Liver (tissue), 8 donors: ENCODE measurements at regions not wholly inside any gene's neighbourhood (a gene's known extent, or its start where the extent isn't known, plus 50 kb on each side); places are given as distances from the start of the nearest gene placed in this dataset.

Experiments used
- DNase-seq: peaks from one replicate; pipeline ENCODE4 v3.0.0-alpha.2; 2017; ENCODE audit warnings: low spot score
- H3K27ac ChIP-seq, 2 donors: one replicate each; pipeline ENCODE4 v1.7.0; 2013; ENCODE audit warnings: inconsistent platforms in 2 of 2, low read length in 2 of 2, control low read depth in 1 of 2, low read depth in 1 of 2, mild to moderate bottlenecking in 1 of 2
- H3K27me3 ChIP-seq, 4 donors: one replicate each; pipeline versions ENCODE4 v1.6.1 to v1.7.0; 2013; ENCODE audit warnings: low read length in 3 of 4, inconsistent platforms in 1 of 4, mild to moderate bottlenecking in 1 of 4, moderate library complexity in 1 of 4; ENCODE audit not compliant: control insufficient read depth in 4 of 4, insufficient read depth in 4 of 4
- H3K36me3 ChIP-seq, 4 donors: one replicate each; pipeline versions ENCODE4 v1.6.1 to v1.7.0; 2013; ENCODE audit warnings: low read length in 3 of 4, mild to moderate bottlenecking in 3 of 4, low read depth in 1 of 4, moderate library complexity in 1 of 4; ENCODE audit not compliant: control insufficient read depth in 4 of 4, insufficient read depth in 3 of 4
- H3K4me1 ChIP-seq, 4 donors: one replicate each; pipeline versions ENCODE4 v1.6.1 to v1.7.0; 2013; ENCODE audit warnings: low read length in 3 of 4, mild to moderate bottlenecking in 3 of 4, moderate library complexity in 1 of 4; ENCODE audit not compliant: control insufficient read depth in 4 of 4, insufficient read depth in 4 of 4
- H3K4me3 ChIP-seq, 3 donors: one replicate each; pipeline versions ENCODE4 v1.6.1 to v1.7.0; 2013; ENCODE audit warnings: low read length in 3 of 3, control low read depth in 1 of 3, low read depth in 1 of 3, mild to moderate bottlenecking in 1 of 3
- H3K9ac ChIP-seq, 2 donors: one replicate each; pipeline ENCODE4 v1.7.0; 2013; ENCODE audit warnings: low read length in 2 of 2, mild to moderate bottlenecking in 2 of 2, moderate library complexity in 2 of 2, control low read depth in 1 of 2, low read depth in 1 of 2
- H3K9me3 ChIP-seq, 4 donors: one replicate each; pipeline versions ENCODE4 v1.6.1 to v1.7.0; 2013; ENCODE audit warnings: low read length in 3 of 4; ENCODE audit not compliant: control insufficient read depth in 4 of 4
- EGR1 ChIP-seq, 2 donors: IDR thresholded peaks; 2 replicates each; pipeline ENCODE4 v1.6.1; 2016 to 2018; ENCODE audit warnings: antibody characterized with exemption in 2 of 2, low read depth in 2 of 2
- FOXA1 ChIP-seq: IDR thresholded peaks from 2 replicates; pipeline ENCODE4 v1.6.1; 2016; ENCODE audit warnings: antibody characterized with exemption
- FOXA2 ChIP-seq: IDR thresholded peaks from 2 replicates; pipeline ENCODE4 v1.6.1; 2016; ENCODE audit warnings: antibody characterized with exemption
- GABPA ChIP-seq, 2 donors: IDR thresholded peaks in 1 of 2; conservative IDR thresholded peaks in 1 of 2; 2 replicates each; pipeline ENCODE4 v1.6.1; 2016; ENCODE audit warnings: antibody characterized with exemption in 2 of 2, mild to moderate bottlenecking in 1 of 2, moderate library complexity in 1 of 2
- HNF4A ChIP-seq, 2 donors: conservative IDR thresholded peaks; 2 replicates each; pipeline ENCODE4 v1.6.1; 2016; ENCODE audit warnings: antibody characterized with exemption in 2 of 2, mild to moderate bottlenecking in 2 of 2
- HNF4G ChIP-seq: IDR thresholded peaks from 2 replicates; pipeline ENCODE4 v1.6.1; 2016; ENCODE audit warnings: antibody characterized with exemption
- JUND ChIP-seq, 2 donors: IDR thresholded peaks; 2 replicates each; pipeline ENCODE4 v1.6.1; 2016; ENCODE audit warnings: antibody characterized with exemption in 2 of 2
- NR2F2 ChIP-seq: IDR thresholded peaks from 2 replicates; pipeline ENCODE4 v1.6.1; 2016; ENCODE audit warnings: antibody characterized with exemption
- RAD21 ChIP-seq, 2 donors: IDR thresholded peaks; 2 replicates each; pipeline ENCODE4 v1.6.1; 2016; ENCODE audit warnings: antibody characterized with exemption in 2 of 2, mild to moderate bottlenecking in 2 of 2
- RXRA ChIP-seq, 2 donors: IDR thresholded peaks; 2 replicates each; pipeline ENCODE4 v1.6.1; 2017 to 2018; ENCODE audit warnings: antibody characterized with exemption in 2 of 2, mild to moderate bottlenecking in 1 of 2
- SP1 ChIP-seq: IDR thresholded peaks from 2 replicates; pipeline ENCODE4 v1.6.1; 2018; ENCODE audit warnings: antibody characterized with exemption, mild to moderate bottlenecking
- TAF1 ChIP-seq: conservative IDR thresholded peaks from 2 replicates; pipeline ENCODE4 v1.6.1; 2016; ENCODE audit warnings: antibody characterized with exemption, mild to moderate bottlenecking
- YY1 ChIP-seq: IDR thresholded peaks from 2 replicates; pipeline ENCODE4 v1.6.1; 2016; ENCODE audit warnings: antibody characterized with exemption, mild to moderate bottlenecking
- WGBS: extraction: QIAGEN DNeasy Blood & Tissue Kit; methylation state at CpG from one replicate; pipeline ENCODE4 v1.1.7; 2013; 5-methylcytosine and 5-hydroxymethylcytosine counted together
- TF ChIP-seq, protein P1 (sequence below): IDR thresholded peaks from 2 replicates; pipeline ENCODE4 v1.6.1; 2016; ENCODE audit warnings: antibody characterized with exemption, mild to moderate bottlenecking
- TF ChIP-seq, protein P2 (sequence below): IDR thresholded peaks from 2 replicates; pipeline ENCODE4 v1.6.1; 2016; ENCODE audit warnings: antibody characterized with exemption
- TF ChIP-seq, protein P3 (sequence below): IDR thresholded peaks from 2 replicates; pipeline ENCODE4 v1.6.1; 2016; ENCODE audit warnings: antibody characterized with exemption
- TF ChIP-seq, protein P4 (sequence below): fragments of 150-350 bp; IDR thresholded peaks from 2 replicates; pipeline ENCODE4 v1.5.1; 2017; ENCODE audit warnings: improper control_type of control experiment, low read depth, low read length; ENCODE audit not compliant: missing input control
- donor health status: healthy.
- donor health status: healthy.
- donor health status: healthy.
- donor health status: healthy.
- donor health status: healthy.

DNA sequence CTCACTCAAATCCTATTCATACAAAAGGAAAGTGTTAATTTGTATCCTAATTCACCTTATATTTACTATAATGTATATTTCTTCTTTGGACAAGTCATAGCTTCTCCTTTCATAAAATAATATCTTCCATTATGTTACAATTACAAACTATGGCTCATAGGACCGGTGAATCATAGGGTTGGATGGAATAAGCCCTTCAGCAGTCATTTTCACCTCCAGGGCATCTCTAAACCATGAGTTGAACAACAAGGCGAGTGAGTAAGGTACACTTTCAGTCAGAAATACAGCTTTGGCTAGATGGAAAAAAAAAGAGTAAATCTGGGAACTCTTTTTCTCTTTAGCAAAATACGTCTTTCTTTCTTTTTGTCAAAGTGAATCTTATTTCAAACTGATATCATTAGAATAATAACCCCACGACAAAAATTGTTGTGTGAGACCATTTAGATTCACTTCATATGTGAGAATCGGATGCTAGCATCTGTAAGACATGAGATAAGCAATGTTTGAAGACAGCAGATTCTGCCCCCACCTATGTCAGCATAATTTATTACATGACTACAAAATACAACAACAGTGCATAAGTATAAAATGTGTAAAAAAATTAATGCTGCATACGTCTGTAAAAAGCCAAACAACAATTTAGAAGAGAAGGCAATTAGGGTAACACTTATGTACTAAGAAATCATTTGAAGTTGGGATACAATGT is 184.4 kb upstream of the SLC38A2 start:
- no peak for TF ChIP-seq NR2F2
- TF ChIP-seq SP1, result no peak
- no peak for TF ChIP-seq TAF1
- TF ChIP-seq RAD21 (IDR thresholded peaks at IDR 0.05), result no peak
- TF ChIP-seq, protein P1, sequence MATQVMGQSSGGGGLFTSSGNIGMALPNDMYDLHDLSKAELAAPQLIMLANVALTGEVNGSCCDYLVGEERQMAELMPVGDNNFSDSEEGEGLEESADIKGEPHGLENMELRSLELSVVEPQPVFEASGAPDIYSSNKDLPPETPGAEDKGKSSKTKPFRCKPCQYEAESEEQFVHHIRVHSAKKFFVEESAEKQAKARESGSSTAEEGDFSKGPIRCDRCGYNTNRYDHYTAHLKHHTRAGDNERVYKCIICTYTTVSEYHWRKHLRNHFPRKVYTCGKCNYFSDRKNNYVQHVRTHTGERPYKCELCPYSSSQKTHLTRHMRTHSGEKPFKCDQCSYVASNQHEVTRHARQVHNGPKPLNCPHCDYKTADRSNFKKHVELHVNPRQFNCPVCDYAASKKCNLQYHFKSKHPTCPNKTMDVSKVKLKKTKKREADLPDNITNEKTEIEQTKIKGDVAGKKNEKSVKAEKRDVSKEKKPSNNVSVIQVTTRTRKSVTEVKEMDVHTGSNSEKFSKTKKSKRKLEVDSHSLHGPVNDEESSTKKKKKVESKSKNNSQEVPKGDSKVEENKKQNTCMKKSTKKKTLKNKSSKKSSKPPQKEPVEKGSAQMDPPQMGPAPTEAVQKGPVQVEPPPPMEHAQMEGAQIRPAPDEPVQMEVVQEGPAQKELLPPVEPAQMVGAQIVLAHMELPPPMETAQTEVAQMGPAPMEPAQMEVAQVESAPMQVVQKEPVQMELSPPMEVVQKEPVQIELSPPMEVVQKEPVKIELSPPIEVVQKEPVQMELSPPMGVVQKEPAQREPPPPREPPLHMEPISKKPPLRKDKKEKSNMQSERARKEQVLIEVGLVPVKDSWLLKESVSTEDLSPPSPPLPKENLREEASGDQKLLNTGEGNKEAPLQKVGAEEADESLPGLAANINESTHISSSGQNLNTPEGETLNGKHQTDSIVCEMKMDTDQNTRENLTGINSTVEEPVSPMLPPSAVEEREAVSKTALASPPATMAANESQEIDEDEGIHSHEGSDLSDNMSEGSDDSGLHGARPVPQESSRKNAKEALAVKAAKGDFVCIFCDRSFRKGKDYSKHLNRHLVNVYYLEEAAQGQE, result no peak
- no peak for TF ChIP-seq FOXA1
- TF ChIP-seq HNF4G, result no peak
- TF ChIP-seq GABPA (IDR thresholded peaks at IDR 0.05 in 1 of 2, conservative IDR thresholded peaks at IDR 0.05 in 1 of 2), result no peak
- no peak for TF ChIP-seq FOXA2
- no peak for TF ChIP-seq EGR1 (IDR thresholded peaks at IDR 0.05; ENCODE audit: low read depth in 2 of 2)
- TF ChIP-seq, protein P2, sequence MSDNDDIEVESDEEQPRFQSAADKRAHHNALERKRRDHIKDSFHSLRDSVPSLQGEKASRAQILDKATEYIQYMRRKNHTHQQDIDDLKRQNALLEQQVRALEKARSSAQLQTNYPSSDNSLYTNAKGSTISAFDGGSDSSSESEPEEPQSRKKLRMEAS, result no peak
- TF ChIP-seq, protein P3, sequence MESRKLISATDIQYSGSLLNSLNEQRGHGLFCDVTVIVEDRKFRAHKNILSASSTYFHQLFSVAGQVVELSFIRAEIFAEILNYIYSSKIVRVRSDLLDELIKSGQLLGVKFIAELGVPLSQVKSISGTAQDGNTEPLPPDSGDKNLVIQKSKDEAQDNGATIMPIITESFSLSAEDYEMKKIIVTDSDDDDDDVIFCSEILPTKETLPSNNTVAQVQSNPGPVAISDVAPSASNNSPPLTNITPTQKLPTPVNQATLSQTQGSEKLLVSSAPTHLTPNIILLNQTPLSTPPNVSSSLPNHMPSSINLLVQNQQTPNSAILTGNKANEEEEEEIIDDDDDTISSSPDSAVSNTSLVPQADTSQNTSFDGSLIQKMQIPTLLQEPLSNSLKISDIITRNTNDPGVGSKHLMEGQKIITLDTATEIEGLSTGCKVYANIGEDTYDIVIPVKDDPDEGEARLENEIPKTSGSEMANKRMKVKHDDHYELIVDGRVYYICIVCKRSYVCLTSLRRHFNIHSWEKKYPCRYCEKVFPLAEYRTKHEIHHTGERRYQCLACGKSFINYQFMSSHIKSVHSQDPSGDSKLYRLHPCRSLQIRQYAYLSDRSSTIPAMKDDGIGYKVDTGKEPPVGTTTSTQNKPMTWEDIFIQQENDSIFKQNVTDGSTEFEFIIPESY, result no peak
- TF ChIP-seq, protein P4, sequence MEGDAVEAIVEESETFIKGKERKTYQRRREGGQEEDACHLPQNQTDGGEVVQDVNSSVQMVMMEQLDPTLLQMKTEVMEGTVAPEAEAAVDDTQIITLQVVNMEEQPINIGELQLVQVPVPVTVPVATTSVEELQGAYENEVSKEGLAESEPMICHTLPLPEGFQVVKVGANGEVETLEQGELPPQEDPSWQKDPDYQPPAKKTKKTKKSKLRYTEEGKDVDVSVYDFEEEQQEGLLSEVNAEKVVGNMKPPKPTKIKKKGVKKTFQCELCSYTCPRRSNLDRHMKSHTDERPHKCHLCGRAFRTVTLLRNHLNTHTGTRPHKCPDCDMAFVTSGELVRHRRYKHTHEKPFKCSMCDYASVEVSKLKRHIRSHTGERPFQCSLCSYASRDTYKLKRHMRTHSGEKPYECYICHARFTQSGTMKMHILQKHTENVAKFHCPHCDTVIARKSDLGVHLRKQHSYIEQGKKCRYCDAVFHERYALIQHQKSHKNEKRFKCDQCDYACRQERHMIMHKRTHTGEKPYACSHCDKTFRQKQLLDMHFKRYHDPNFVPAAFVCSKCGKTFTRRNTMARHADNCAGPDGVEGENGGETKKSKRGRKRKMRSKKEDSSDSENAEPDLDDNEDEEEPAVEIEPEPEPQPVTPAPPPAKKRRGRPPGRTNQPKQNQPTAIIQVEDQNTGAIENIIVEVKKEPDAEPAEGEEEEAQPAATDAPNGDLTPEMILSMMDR, result no peak
- no peak for TF ChIP-seq HNF4A (conservative IDR thresholded peaks at IDR 0.05)
- no peak for TF ChIP-seq YY1
- TF ChIP-seq RXRA (IDR thresholded peaks at IDR 0.05), result no peak
- no peak for TF ChIP-seq JUND (IDR thresholded peaks at IDR 0.05)
- Histone ChIP-seq H3K4me3 (no peak overlapping the region), H3K9ac (no peak overlapping the region), H3K36me3 (no peaks in the 10 kb centered on the region), H3K27me3 (no peaks in the 10 kb centered on the region), H3K4me1 (peaks cover 0 to 8% (median 3%) of the 10 kb centered on the region in 4 donors), H3K9me3 (no peaks in the 10 kb centered on the region), H3K27ac (no peak overlapping the region)
- DNase-seq, result no peak
- WGBS, result 93% methylated on average over 6 of the region's 6 CpGs
